HG03196 (cell line): ENCODE measurements at regions not wholly inside any gene's neighbourhood (a gene's known extent, or its start where the extent isn't known, plus 50 kb on each side); places are given as distances from the start of the nearest gene placed in this dataset.
"Not testable (repeated sequence)": the region's sequence is repeated elsewhere in the genome, so short reads cannot be mapped to it uniquely, and the experiment has no call there.

Source experiments
- ATAC-seq: cut with Tn5 transposase; IDR thresholded peaks from one replicate; pipeline ENCODE4 v1.9.1; 2021; ENCODE audit not compliant: unreplicated experiment

- not testable (repeated sequence) for ATAC-seq
These were observed 50.4 kb upstream of the B3GAT2 start for GRCh38 chr6:71007298-71007697.

GRCh38 chr6:71011871-71012371, 55.1 kb upstream of the B3GAT2 start:
- no peak for ATAC-seq

GRCh38 chr6:71012866-71013469, 56.1 kb upstream of the B3GAT2 start:
- peak; percentile 86 for ATAC-seq

GRCh38 chr6:71015392-71015791, 58.5 kb upstream of the B3GAT2 start:
- ATAC-seq, result no peak

GRCh38 chr6:71028236-71028876, 71.5 kb upstream of the B3GAT2 start:
- no peak for ATAC-seq

GRCh38 chr6:71028877-71029252, 72.0 kb upstream of the B3GAT2 start:
- ATAC-seq, result no peak

GRCh38 chr6:71029555-71029954, 72.7 kb upstream of the B3GAT2 start:
- no peak for ATAC-seq

GRCh38 chr6:71031912-71032311, 75.1 kb upstream of the B3GAT2 start:
- ATAC-seq, result no peak

GRCh38 chr6:71033171-71033570, 76.3 kb upstream of the B3GAT2 start:
- no peak for ATAC-seq

- no peak for ATAC-seq
These were observed 77.0 kb upstream of the B3GAT2 start for GRCh38 chr6:71033890-71034289.

GRCh38 chr6:71034563-71035345, 77.9 kb upstream of the B3GAT2 start:
- ATAC-seq, result no peak

GRCh38 chr6:71035871-71036270, 79.0 kb upstream of the B3GAT2 start:
- no peak for ATAC-seq

GRCh38 chr6:71038711-71039344, 82.0 kb upstream of the B3GAT2 start:
- no peak for ATAC-seq

GRCh38 chr6:71040043-71040442, 83.2 kb upstream of the B3GAT2 start:
- no peak for ATAC-seq

- no peak for ATAC-seq
These were observed 84.0 kb upstream of the B3GAT2 start for GRCh38 chr6:71040841-71041240.

GRCh38 chr6:71043902-71044301, 87.0 kb upstream of the B3GAT2 start:
- no peak for ATAC-seq

- ATAC-seq, result no peak
These were observed 87.9 kb upstream of the B3GAT2 start for GRCh38 chr6:71044753-71045152.

- ATAC-seq, result no peak
These were observed 88.4 kb upstream of the B3GAT2 start for GRCh38 chr6:71045296-71045695.

GRCh38 chr6:71047417-71047816, 90.6 kb upstream of the B3GAT2 start:
- ATAC-seq, result no peak

- no peak for ATAC-seq
These were observed 91.7 kb upstream of the B3GAT2 start for GRCh38 chr6:71048320-71049164.
